K562 (cell line): ENCODE measurements at regions not wholly inside any gene's neighbourhood (a gene's known extent, or its start where the extent isn't known, plus 50 kb on each side); places are given as distances from the start of the nearest gene placed in this dataset.

Experiments used
- ATF1 ChIP-seq, 2 experiments: fragments of 450-650 bp in 1 of 2; IDR thresholded peaks; 2 replicates each; pipeline ENCODE4 v1.6.1; 2016; ENCODE audit warnings: missing compliant biosample characterization in 1 of 2, missing genetic modification characterization in 1 of 2
- BHLHE40 ChIP-seq: IDR thresholded peaks from 2 replicates; pipeline ENCODE4 v1.6.1; 2011; ENCODE audit warnings: low read length, improper control_type of control experiment
- ELF4 ChIP-seq: fragments of 450-650 bp; formaldehyde crosslinking; IDR thresholded peaks from 2 replicates; pipeline ENCODE4 v1.4.0; 2022; ENCODE audit warnings: missing genetic modification characterization
- GATAD2B ChIP-seq: fragments of 450-650 bp; IDR thresholded peaks from 2 replicates; pipeline ENCODE4 v1.6.1; 2017; ENCODE audit warnings: mild to moderate bottlenecking, borderline replicate concordance
- HSF4 ChIP-seq: fragments of 250-450 bp; sonication (Bioruptor Pico); IDR thresholded peaks from 2 replicates; pipeline ENCODE4 v2.1.2; 2022; ENCODE audit warnings: mild to moderate bottlenecking, moderate library complexity, borderline replicate concordance
- NFIC ChIP-seq: fragments of 450-650 bp; IDR thresholded peaks from 2 replicates; pipeline ENCODE4 v1.6.1; 2017; ENCODE audit warnings: mild to moderate bottlenecking, inconsistent platforms
- PHB2 ChIP-seq: fragments of 450-650 bp; IDR thresholded peaks from 2 replicates; pipeline ENCODE4 v1.6.1; 2017; ENCODE audit warnings: low read depth
- SIRT6 ChIP-seq: IDR thresholded peaks from one replicate; pipeline ENCODE4 v1.6.1; 2012; ENCODE audit warnings: low read depth, mild to moderate bottlenecking, control low read depth, inconsistent platforms, low read length, moderate library complexity
- SNRNP70 ChIP-seq: fragments of 200-400 bp; formaldehyde crosslinking; optimal IDR thresholded peaks from 2 replicates; pipeline ENCODE3; 2017; ENCODE audit warnings: low read depth, low read length
- SREBF2 ChIP-seq: sonication (generic); formaldehyde crosslinking; IDR thresholded peaks from 2 replicates; pipeline ENCODE4 v1.4.0; 2020; ENCODE audit warnings: mild to moderate bottlenecking, missing genetic modification reagents
- ZKSCAN8 ChIP-seq: fragments of 200-800 bp; sonication (Bioruptor generic); IDR thresholded peaks from 2 replicates; pipeline ENCODE4 v1.6.1; 2016; ENCODE audit warnings: missing genetic modification characterization, missing compliant biosample characterization
- ZNF239 ChIP-seq: fragments of 250-450 bp; sonication (Bioruptor Pico); IDR thresholded peaks from 2 replicates; pipeline ENCODE4 v1.4.0; 2020; ENCODE audit warnings: mild to moderate bottlenecking
- ZNF76 ChIP-seq: fragments of 250-450 bp; sonication (Bioruptor Pico); IDR thresholded peaks from 2 replicates; pipeline ENCODE4 v1.4.0; 2020; ENCODE audit warnings: mild to moderate bottlenecking, moderate library complexity, borderline replicate concordance
- TF ChIP-seq, protein P1 (sequence below), 2 experiments: IDR thresholded peaks in 1 of 2; conservative IDR thresholded peaks in 1 of 2; 2 replicates each; pipeline ENCODE4 v1.6.1; 2016; ENCODE audit warnings: low read depth in 2 of 2, mild to moderate bottlenecking in 1 of 2, missing compliant biosample characterization in 1 of 2, missing genetic modification characterization in 1 of 2, moderate library complexity in 1 of 2
- TF ChIP-seq, protein P2 (sequence below), 2 experiments: fragments of 250-450 bp in 1 of 2; fragments of 450-650 bp in 1 of 2; sonication (Bioruptor Pico) in 1 of 2; IDR thresholded peaks; 2 replicates each; pipeline versions ENCODE4 v1.6.1 to v1.8.0; 2016 to 2021; ENCODE audit warnings: mild to moderate bottlenecking in 2 of 2, moderate library complexity in 2 of 2, missing compliant biosample characterization in 1 of 2, missing genetic modification characterization in 1 of 2
- TF ChIP-seq, protein P3 (sequence below): fragments of 450-650 bp; conservative IDR thresholded peaks from 2 replicates; pipeline ENCODE4 v1.6.1; 2016; ENCODE audit warnings: missing genetic modification characterization, low read depth, mild to moderate bottlenecking, missing compliant biosample characterization, moderate library complexity
- TF ChIP-seq, protein P4 (sequence below): IDR thresholded peaks from 2 replicates; pipeline ENCODE4 v1.6.1; 2011; ENCODE audit warnings: borderline replicate concordance, low read depth, mild to moderate bottlenecking, moderate library complexity, low read length; ENCODE audit not compliant: insufficient read depth, poor library complexity, severe bottlenecking
- TF ChIP-seq, protein P5 (sequence below): fragments of 450-650 bp; conservative IDR thresholded peaks from 2 replicates; pipeline ENCODE4 v1.6.1; 2016; ENCODE audit warnings: missing genetic modification characterization, low read depth, mild to moderate bottlenecking, control low read depth, missing compliant biosample characterization

DNA sequence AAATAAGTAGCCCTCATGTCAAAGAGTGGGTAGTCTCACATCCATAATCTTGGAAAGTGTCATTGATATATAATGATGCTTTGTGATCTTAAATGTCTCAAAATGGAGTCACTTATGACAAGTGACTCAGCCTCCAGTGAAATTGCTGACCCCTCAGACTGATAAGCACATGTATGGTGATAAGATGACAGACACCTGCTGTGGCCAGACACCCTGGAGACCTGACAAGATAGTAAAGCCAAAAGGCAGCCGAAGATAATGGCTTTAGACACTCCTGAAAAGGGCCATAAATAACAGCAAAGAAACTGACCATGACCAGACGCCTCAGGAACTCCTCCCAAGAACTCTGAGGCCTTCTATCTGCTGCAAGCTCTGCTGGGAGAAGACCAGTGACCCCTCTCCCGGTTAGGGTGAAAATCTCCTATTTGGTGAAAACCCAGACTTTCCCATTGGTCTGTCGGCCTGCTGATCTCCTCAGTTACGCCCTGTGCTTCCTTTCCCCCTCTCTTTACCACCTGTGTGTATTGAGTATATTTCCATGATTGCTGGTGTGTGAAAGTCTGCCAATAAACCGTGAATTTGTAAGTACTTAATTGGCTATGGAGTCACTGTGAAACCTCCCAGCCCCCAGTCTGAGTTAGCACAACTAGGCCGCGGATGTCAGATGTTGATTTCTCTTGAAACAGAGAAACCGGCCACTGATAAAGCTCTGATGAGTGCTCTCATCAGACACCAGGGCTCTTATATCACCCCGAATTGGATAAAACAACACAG is 226.7 kb upstream of the MYOCD start (continued):
- TF ChIP-seq GATAD2B (no peak), NFIC (peak; percentile 89), SREBF2 (CRISPR knock-in tag) (no peak), PHB2 (peak; percentile 81), SNRNP70 (no peak), BHLHE40 (no peak), ATF1 (CRISPR knock-in tag; IDR thresholded peaks at IDR 0.05) (no peak), ATF1 (tag; IDR thresholded peaks at IDR 0.05) (peak; percentile 63), ZNF76 (CRISPR knock-in tag) (peak; percentile 90), ELF4 (CRISPR knock-in tag) (0 out of 2 replicates have a peak, but pooled peaks have one; percentile 62), HSF4 (CRISPR knock-in tag) (peak; percentile 97), ZKSCAN8 (peak; percentile 82; the same call in 1 of the 2 replicates), ZNF239 (CRISPR knock-in tag) (peak; percentile 88), SIRT6 (no peak)
- TF ChIP-seq, protein P1, sequence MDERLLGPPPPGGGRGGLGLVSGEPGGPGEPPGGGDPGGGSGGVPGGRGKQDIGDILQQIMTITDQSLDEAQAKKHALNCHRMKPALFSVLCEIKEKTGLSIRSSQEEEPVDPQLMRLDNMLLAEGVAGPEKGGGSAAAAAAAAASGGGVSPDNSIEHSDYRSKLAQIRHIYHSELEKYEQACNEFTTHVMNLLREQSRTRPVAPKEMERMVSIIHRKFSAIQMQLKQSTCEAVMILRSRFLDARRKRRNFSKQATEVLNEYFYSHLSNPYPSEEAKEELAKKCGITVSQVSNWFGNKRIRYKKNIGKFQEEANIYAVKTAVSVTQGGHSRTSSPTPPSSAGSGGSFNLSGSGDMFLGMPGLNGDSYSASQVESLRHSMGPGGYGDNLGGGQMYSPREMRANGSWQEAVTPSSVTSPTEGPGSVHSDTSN (CRISPR knock-in tag; IDR thresholded peaks at IDR 0.05; ENCODE audit: low read depth) = no peak
- TF ChIP-seq, protein P1 (tag; conservative IDR thresholded peaks at IDR 0.05; ENCODE audit: low read depth) = peak; percentile 90
- TF ChIP-seq, protein P2, sequence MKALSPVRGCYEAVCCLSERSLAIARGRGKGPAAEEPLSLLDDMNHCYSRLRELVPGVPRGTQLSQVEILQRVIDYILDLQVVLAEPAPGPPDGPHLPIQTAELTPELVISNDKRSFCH (CRISPR knock-in tag; IDR thresholded peaks at IDR 0.05) = peak; percentile 90
- TF ChIP-seq, protein P2 (tag; IDR thresholded peaks at IDR 0.05) = peak; percentile 89
- TF ChIP-seq, protein P3, sequence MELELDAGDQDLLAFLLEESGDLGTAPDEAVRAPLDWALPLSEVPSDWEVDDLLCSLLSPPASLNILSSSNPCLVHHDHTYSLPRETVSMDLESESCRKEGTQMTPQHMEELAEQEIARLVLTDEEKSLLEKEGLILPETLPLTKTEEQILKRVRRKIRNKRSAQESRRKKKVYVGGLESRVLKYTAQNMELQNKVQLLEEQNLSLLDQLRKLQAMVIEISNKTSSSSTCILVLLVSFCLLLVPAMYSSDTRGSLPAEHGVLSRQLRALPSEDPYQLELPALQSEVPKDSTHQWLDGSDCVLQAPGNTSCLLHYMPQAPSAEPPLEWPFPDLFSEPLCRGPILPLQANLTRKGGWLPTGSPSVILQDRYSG (tag) = peak; percentile 96
- TF ChIP-seq, protein P4, sequence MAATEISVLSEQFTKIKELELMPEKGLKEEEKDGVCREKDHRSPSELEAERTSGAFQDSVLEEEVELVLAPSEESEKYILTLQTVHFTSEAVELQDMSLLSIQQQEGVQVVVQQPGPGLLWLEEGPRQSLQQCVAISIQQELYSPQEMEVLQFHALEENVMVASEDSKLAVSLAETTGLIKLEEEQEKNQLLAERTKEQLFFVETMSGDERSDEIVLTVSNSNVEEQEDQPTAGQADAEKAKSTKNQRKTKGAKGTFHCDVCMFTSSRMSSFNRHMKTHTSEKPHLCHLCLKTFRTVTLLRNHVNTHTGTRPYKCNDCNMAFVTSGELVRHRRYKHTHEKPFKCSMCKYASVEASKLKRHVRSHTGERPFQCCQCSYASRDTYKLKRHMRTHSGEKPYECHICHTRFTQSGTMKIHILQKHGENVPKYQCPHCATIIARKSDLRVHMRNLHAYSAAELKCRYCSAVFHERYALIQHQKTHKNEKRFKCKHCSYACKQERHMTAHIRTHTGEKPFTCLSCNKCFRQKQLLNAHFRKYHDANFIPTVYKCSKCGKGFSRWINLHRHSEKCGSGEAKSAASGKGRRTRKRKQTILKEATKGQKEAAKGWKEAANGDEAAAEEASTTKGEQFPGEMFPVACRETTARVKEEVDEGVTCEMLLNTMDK = no peak
- TF ChIP-seq, protein P5, sequence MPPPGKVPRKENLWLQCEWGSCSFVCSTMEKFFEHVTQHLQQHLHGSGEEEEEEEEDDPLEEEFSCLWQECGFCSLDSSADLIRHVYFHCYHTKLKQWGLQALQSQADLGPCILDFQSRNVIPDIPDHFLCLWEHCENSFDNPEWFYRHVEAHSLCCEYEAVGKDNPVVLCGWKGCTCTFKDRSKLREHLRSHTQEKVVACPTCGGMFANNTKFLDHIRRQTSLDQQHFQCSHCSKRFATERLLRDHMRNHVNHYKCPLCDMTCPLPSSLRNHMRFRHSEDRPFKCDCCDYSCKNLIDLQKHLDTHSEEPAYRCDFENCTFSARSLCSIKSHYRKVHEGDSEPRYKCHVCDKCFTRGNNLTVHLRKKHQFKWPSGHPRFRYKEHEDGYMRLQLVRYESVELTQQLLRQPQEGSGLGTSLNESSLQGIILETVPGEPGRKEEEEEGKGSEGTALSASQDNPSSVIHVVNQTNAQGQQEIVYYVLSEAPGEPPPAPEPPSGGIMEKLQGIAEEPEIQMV = peak; percentile 87
